ENCODE measurements at regions not wholly inside any gene's neighbourhood (a gene's known extent, or its start where the extent isn't known, plus 50 kb on each side); places are given as distances from the start of the nearest gene placed in this dataset.
"Not testable (repeated sequence)": the region's sequence is repeated elsewhere in the genome, so short reads cannot be mapped to it uniquely, and the experiment has no call there.

GRCh38 chr3:191728186-191728585 is 267.2 kb downstream of the PYDC2 start:
- DNase-seq (ENCODE audit: low read depth in 4 of 4, low spot score in 2 of 4) = no peak

- no peak for DNase-seq (ENCODE audit: low read depth in 4 of 4, low spot score in 2 of 4)
Observed at GRCh38 chr3:191737742-191738141, 276.8 kb downstream of the PYDC2 start.

GRCh38 chr3:191740712-191741111 is 279.7 kb downstream of the PYDC2 start:
- no peak for DNase-seq (ENCODE audit: low read depth in 4 of 4, low spot score in 2 of 4)

GRCh38 chr3:191741847-191742350 is 280.9 kb downstream of the PYDC2 start:
- DNase-seq (ENCODE audit: low read depth in 4 of 4, low spot score in 2 of 4) = not testable (repeated sequence)

DNA sequence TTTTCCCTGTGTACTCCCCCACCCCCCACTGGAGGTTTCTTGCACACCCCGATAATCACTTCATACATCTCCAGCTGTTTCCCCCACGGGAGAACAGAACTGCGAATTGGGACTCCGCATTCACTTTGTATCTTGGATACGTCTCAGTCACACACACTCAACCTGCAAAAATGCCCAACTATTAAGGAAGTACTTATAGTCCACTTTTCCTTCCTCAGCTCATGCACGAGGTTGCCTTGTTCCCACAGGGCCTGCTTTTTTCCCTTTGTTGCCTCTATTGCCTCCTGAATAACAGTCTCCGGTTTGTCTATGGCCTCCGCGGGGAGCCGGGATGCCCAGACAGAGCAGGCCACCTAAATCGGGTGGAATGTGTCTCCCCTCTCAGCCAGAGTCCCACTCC is 282.3 kb downstream of the PYDC2 start:
- no peak for DNase-seq (ENCODE audit: low read depth in 4 of 4, low spot score in 2 of 4)

DNA sequence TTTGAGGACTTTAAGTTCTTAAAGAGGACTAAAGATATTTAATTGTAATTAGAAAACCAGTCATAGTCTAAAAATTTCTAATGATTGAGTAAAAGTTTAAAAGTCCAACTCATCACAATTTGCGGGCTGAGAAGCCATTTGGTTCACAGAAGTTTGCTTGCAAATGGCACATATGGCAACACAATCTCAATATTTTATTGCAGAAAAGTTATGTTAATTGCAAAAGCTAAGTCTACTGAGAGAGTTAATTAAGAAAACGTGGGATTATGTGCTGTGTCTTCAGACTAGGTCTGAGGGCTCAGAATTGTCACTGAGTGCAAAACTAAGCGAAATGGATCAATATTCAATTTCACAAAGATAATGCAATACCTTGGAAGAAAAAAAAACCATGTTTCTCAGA is 289.7 kb downstream of the PYDC2 start:
- DNase-seq (ENCODE audit: low read depth in 4 of 4, low spot score in 2 of 4) = no peak

- DNase-seq (ENCODE audit: low read depth in 4 of 4, low spot score in 2 of 4) = no peak
Observed at GRCh38 chr3:191753196-191753595, 292.2 kb downstream of the PYDC2 start.

DNA sequence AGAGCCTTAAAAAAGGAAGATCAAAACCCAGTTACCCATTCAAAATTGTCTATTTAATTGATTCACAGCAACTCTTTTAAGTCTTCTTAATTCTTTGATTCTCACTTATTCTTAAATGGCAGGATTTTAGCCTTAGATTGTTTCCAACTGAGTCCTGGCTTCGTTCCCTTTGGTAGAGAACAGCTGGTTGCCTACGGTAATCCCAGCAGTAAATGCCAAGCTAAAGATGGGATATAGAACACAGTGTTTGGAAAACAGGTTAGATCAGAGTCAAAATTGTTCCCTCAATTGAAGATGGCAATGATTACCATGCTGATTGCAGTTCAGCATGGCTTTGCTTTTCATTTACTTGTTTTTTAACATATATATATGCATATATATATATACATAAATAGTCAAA is 300.9 kb downstream of the PYDC2 start:
- DNase-seq (ENCODE audit: low read depth in 4 of 4, low spot score in 2 of 4) = no peak

DNA sequence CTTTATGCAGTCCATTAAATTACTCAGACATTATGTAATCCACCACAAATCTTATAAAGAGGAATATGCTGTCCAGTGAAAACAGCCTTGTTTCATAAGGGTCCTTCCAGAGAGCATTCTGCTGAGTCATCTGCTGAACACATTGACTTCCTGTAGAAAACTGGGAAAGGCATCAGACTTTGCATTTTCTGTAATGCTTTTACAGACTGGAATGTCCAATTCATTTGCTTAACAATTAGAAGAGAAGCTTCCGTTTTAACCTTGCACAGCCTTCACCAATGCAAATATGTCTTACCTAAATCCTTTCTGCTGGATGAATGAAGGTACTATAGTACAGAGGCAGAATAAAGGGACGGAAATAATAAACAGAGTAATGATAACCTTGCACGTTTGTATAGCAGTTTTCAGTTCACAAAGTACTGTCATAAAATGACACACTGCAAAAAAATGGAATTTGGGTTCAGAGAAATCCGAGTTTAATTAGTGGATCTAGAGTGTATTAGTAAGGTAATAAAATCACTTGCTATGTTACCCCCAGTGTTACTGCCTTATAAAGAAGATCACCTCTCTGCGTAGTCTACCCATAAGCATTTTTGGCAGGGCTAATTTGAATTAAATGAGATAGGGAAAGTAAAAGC is 301.5 kb downstream of the PYDC2 start:
- DNase-seq (ENCODE audit: low read depth in 4 of 4, low spot score in 2 of 4) = peak in 1 of 4 donors; percentile 15

GRCh38 chr3:191768421-191768820 is 307.5 kb downstream of the PYDC2 start:
- no peak for DNase-seq (ENCODE audit: low read depth in 4 of 4, low spot score in 2 of 4)

- no peak for DNase-seq (ENCODE audit: low read depth in 4 of 4, low spot score in 2 of 4)
Observed at GRCh38 chr3:191770541-191770940, 309.6 kb downstream of the PYDC2 start.

DNA sequence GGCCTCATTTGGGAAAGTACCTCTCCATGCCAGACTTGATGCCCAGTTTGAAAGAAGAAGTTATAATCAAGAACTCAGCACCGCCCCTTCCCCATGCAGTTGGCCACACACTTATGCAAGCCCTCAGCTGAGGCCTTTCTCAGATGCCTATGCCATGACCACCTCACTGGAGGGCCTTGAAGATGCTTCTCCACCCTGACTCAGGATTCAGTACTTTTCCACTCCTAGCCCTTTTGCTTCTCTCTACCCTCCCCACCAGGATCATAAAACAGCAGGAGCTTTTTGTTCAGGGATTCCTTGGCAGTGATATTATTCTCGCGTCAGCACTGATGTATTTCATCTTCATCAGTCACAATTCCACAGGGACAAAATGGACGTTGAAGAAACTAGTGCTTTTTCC is 313.5 kb downstream of the PYDC2 start:
- no peak for DNase-seq (ENCODE audit: low read depth in 4 of 4, low spot score in 2 of 4)

- no peak for DNase-seq (ENCODE audit: low read depth in 4 of 4, low spot score in 2 of 4)
Observed at GRCh38 chr3:191775451-191776233, 314.7 kb downstream of the PYDC2 start.

DNA sequence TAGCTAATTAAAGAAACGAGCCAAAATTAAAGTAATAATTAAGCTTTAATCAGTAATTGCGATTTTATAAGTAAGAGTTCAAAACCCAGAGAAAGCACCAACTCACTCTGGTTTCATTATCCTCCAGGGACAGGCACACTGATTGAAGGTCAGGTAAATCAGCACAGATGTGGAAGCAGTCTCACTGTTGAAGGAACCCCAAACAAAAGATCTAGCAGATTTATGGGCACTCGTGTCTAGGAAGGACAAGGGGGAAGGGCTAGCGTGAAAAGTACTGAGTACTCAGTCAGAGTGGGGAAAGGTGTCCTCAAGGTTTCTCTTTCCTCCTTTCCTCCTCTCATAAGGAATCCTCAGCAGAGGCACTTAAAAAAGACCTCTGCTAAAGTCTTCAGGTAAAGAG is 320.1 kb downstream of the PYDC2 start:
- no peak for DNase-seq (ENCODE audit: low read depth in 4 of 4, low spot score in 2 of 4)

DNA sequence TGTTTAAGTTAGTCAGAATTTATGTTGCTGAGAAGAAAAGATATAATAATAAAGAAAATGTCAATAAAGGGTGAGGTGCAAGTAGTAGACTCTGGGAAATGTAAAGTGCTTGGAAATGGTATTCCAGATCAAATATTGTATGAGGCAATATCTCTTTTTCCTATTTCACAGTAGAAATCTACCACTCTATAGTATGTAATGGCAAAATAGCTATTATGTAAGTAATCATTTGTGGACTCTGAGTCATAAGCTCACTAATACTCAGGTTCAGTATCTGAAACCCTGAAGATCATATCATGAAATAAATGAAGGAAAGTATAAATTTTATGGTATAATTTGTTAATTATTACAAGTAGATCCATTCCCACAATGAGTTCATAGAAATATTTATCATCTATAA is 322.1 kb downstream of the PYDC2 start:
- no peak for DNase-seq (ENCODE audit: low read depth in 4 of 4, low spot score in 2 of 4)

DNA sequence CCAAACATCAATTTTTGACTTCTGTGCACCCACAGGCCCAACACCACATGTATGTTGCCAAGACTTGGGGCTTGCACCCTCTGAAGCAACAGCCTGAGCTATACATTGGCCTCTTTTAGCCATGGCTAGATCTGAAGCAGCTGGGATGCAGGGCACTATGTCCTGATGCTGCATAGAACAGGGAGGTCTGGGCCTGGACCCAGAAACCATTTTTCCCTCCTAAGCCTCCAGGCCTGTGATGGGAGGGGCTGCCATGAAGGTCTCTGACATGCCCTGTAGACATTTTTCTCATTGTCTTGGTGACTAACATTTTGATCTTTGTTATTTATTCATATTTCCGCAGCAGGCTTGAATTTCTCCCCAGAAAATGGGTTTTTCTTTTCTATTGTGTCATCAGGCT is 330.0 kb downstream of the PYDC2 start:
- DNase-seq (ENCODE audit: low read depth in 4 of 4, low spot score in 2 of 4) = no peak

- DNase-seq (ENCODE audit: low read depth in 4 of 4, low spot score in 2 of 4) = no peak
Observed at GRCh38 chr3:191792580-191792979, 331.6 kb downstream of the PYDC2 start.

DNA sequence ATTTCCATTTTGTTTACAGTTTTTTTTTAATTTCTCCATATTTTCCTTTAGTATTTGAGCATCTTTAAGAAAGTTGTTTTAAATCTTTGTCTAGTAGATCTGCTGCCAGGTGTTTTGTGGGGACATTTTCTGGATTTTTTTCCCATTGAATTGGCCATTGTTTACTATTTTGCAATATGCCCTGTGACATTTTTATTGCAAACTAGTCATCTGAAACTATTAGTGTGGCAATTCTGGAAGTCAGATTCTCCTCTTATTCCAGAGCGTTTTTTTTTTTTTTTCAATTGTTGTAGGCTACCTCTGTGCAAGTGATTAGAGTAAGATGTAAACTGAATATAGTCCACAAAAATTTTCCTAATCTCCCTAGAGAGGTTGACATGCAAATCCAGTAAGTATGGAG is 334.2 kb downstream of the PYDC2 start:
- DNase-seq (ENCODE audit: low read depth in 4 of 4, low spot score in 2 of 4) = no peak

GRCh38 chr3:191797271-191797670 is 336.3 kb downstream of the PYDC2 start:
- no peak for DNase-seq (ENCODE audit: low read depth in 4 of 4, low spot score in 2 of 4)

DNA sequence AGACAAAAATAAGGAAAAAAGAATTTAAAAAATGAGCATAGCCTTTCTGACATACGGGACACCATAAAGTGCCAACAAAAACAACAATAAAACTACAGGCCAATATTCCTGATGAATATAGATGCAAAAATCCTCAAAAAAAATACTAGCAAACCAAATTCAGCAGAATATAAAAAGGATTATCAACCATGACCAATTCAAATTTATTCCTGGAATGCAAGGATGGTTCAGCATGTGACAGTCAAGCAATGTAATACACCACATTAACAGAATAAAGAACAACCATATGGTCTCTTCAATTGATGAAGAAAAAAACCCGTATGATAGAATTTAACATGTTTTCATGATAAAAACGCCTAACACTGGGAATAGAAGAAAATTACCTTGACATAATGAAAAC is 341.7 kb downstream of the PYDC2 start:
- no peak for DNase-seq (ENCODE audit: low read depth in 4 of 4, low spot score in 2 of 4)

- no peak for DNase-seq (ENCODE audit: low read depth in 4 of 4, low spot score in 2 of 4)
Observed at GRCh38 chr3:191804935-191805334, 344.0 kb downstream of the PYDC2 start.

- no peak for DNase-seq (ENCODE audit: low read depth in 4 of 4, low spot score in 2 of 4)
Observed at GRCh38 chr3:191808073-191808472, 347.1 kb downstream of the PYDC2 start.
